ENCODE measurements at regions not wholly inside any gene's neighbourhood (a gene's known extent, or its start where the extent isn't known, plus 50 kb on each side); places are given as distances from the start of the nearest gene placed in this dataset.
"Not testable (repeated sequence)": the region's sequence is repeated elsewhere in the genome, so short reads cannot be mapped to it uniquely, and the experiment has no call there.

GRCh38 chr7:140283472-140283871 is 106.7 kb upstream of the KDM7A start:
- DNase-seq, result no peak

- no peak for DNase-seq
These were observed 105.2 kb upstream of the KDM7A start for GRCh38 chr7:140281960-140282359.

- DNase-seq, result no peak
These were observed 104.5 kb upstream of the KDM7A start for GRCh38 chr7:140281255-140281654.

GRCh38 chr7:140276001-140276400 is 99.2 kb upstream of the KDM7A start:
- no peak for DNase-seq

GRCh38 chr7:140275069-140275965 is 98.5 kb upstream of the KDM7A start:
- no peak for DNase-seq

- DNase-seq, result no peak
These were observed 96.6 kb upstream of the KDM7A start for GRCh38 chr7:140273417-140273816.

- DNase-seq, result not testable (repeated sequence)
These were observed 94.8 kb upstream of the KDM7A start for GRCh38 chr7:140271643-140271968.

- no peak for DNase-seq
These were observed 92.3 kb upstream of the KDM7A start for GRCh38 chr7:140269004-140269638.

- DNase-seq, result no peak
These were observed 90.8 kb upstream of the KDM7A start for GRCh38 chr7:140267381-140268226.

- DNase-seq, result peak; percentile 54
These were observed 86.5 kb upstream of the KDM7A start for GRCh38 chr7:140263277-140263676.

- DNase-seq, result peak; percentile 46
These were observed 85.6 kb upstream of the KDM7A start for GRCh38 chr7:140262242-140262903.

- DNase-seq, result no peak
These were observed 84.7 kb upstream of the KDM7A start for GRCh38 chr7:140261522-140261921.

GRCh38 chr7:140261105-140261486 is 84.3 kb upstream of the KDM7A start:
- DNase-seq, result no peak

- DNase-seq, result no peak
These were observed 83.7 kb upstream of the KDM7A start for GRCh38 chr7:140260352-140261104.

- not testable (repeated sequence) for DNase-seq
These were observed 80.5 kb upstream of the KDM7A start for GRCh38 chr7:140257278-140257677.

- DNase-seq, result not testable (repeated sequence)
These were observed 78.2 kb upstream of the KDM7A start for GRCh38 chr7:140254976-140255375.

GRCh38 chr7:140249036-140249806 is 72.4 kb upstream of the KDM7A start:
- no peak for DNase-seq

GRCh38 chr7:140247559-140247958 is 70.8 kb upstream of the KDM7A start:
- no peak for DNase-seq

- DNase-seq, result no peak
These were observed 68.9 kb upstream of the KDM7A start for GRCh38 chr7:140245611-140246105.

- DNase-seq, result no peak
These were observed 65.6 kb upstream of the KDM7A start for GRCh38 chr7:140242057-140243031.
